Kidney epithelial cell (primary cell): ENCODE measurements at regions not wholly inside any gene's neighbourhood (a gene's known extent, or its start where the extent isn't known, plus 50 kb on each side); places are given as distances from the start of the nearest gene placed in this dataset.

Experiments used
- DNase-seq: peaks from one replicate; pipeline ENCODE4 v3.0.0-alpha.2; 2010; ENCODE audit warnings: low read depth
- H3K27me3 ChIP-seq: 2 replicates; pipeline ENCODE4 v1.6.0; 2011; ENCODE audit warnings: low read length; ENCODE audit not compliant: control insufficient read depth, insufficient read depth
- H3K36me3 ChIP-seq: 2 replicates; pipeline ENCODE4 v1.5.1; 2011; ENCODE audit warnings: low read length; ENCODE audit not compliant: control insufficient read depth, insufficient read depth
- H3K4me3 ChIP-seq: 2 replicates; pipeline ENCODE4 v1.5.1; 2011; ENCODE audit warnings: low read depth, mild to moderate bottlenecking, control low read depth, low read length
- CTCF ChIP-seq: IDR thresholded peaks from 2 replicates; pipeline ENCODE4 v1.5.1; 2011; ENCODE audit warnings: mild to moderate bottlenecking, moderate library complexity, low read length, control low read depth, inconsistent platforms; ENCODE audit not compliant: insufficient read depth, poor library complexity, severe bottlenecking

DNA sequence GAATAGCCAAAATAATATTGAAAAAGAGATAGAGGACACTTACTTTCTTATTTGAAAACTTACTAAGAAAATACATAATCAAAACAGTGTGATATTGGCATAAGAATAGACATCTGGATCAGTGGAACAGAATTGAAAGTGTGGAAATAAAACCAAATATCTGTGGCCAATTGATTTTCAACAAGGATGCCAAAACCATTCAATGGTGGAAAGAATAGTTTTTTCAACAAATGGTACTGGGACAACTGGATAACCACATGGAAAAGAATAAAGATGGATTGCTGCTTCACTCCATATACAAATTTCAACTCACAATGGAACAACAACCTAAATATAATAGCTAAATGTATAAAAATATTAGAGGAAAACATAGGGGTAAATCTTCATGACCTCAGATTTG, 152.5 kb upstream of the GPR149 start:
- no peak overlapping the region for H3K4me3 ChIP-seq
- no peak for DNase-seq
- TF ChIP-seq CTCF: no peak
- no peaks in the 10 kb centered on the region for H3K36me3 ChIP-seq
- H3K27me3 ChIP-seq: no peaks in the 10 kb centered on the region

DNA sequence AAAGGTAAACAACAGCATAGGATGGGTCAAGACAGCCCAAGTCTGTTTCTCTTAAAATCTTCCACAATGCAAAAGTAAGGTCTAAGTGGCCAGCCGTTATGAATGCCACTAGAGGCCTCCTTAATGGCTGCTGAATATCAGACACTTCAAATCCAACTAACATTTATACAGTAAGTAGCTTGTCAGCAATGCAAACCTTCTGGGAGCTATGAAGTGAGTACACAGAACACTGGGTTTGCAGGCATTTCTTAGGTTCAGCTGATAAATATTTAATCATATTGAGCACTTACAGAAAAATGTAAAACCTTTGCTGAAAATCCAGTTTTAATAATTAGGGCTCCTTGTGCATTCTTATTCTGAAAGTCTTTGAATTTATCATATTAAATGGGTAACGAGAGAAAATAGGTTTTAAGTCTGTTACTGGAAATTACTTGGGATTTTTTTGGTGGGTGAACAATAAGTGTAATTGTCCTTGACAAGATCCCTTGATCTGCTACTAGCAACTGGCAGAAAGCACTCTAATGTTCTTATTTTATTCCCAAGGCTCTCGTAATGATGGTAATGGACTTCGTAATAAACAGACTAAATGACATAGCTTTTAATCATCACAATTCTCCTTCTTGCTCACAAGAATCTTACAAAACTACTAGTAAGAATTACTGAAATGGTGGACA, 141.7 kb upstream of the GPR149 start:
- Histone ChIP-seq H3K27me3 (no peaks in the 10 kb centered on the region), H3K4me3 (no peak overlapping the region), H3K36me3 (no peaks in the 10 kb centered on the region)
- DNase-seq: no peak
- TF ChIP-seq CTCF: no peak

- TF ChIP-seq CTCF: no peak
- H3K36me3 ChIP-seq: no peaks in the 10 kb centered on the region
- no peak overlapping the region for H3K4me3 ChIP-seq
- H3K27me3 ChIP-seq: no peaks in the 10 kb centered on the region
- no peak for DNase-seq
Observed at GRCh38 chr3:154568064-154568463, 138.1 kb upstream of the GPR149 start.

DNA sequence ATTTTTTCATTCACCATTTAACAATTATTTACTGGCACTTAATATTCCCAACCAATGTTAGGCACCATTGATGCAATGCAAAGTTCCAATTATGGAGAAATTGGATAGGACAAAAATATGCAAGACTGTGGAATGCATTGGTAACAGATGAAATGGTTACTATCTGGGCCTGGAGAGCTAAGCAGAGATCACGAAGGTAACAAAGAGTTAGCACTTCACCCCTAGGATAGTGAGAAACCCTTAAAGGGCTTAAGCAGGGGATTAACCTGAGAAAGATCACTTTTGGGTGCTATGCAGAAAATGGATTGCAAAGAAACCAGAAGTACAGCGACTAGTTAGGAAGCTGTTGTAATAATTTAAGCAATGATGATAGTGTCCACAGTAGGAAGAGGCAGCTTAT, 129.6 kb upstream of the GPR149 start:
- no peak overlapping the region for H3K4me3 ChIP-seq
- no peaks in the 10 kb centered on the region for H3K36me3 ChIP-seq
- TF ChIP-seq CTCF: no peak
- H3K27me3 ChIP-seq: no peaks in the 10 kb centered on the region
- DNase-seq: no peak

DNA sequence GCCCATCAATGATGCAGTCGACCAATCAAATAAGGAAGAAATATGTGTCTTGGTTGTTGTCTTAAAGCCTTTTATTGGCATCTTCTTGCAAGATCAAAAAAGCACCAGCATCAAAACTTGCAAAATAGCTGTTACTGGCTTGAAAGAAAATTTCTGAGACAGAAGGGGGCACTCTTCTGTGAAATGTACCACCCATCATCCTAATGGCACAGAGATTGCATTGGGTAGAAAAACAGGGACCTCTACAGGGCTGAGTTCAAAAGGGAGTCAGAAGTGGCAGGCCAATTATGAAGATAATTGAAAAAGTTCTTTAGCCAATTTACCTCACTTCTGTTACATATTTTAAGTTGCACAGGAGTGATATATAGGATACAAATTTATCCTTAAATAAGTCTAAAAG, 122.3 kb upstream of the GPR149 start:
- DNase-seq: no peak
- Histone ChIP-seq H3K27me3 (no peaks in the 10 kb centered on the region), H3K4me3 (no peak overlapping the region), H3K36me3 (no peaks in the 10 kb centered on the region)
- TF ChIP-seq CTCF: no peak

DNA sequence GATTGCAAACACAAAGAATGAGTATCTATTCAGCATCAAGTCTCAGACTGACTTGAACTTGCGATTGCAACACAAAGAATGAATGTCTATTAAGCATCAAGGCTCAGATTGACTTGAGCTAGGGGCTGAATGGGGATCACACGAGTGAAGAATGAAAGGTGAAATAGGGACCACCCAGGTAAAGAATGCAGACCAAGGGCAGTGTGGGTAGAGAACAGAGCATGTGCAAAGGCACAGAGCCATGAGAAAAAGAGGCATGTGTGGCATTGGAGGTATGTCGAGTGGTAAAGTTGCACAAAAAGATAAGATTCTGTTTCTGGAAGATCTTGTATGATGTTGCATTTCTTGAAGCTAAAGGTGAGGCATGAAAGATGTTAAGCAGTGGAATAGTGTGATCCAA, 119.4 kb upstream of the GPR149 start:
- no peak for TF ChIP-seq CTCF
- no peak for DNase-seq
- no peaks in the 10 kb centered on the region for H3K36me3 ChIP-seq
- no peak overlapping the region for H3K4me3 ChIP-seq
- no peaks in the 10 kb centered on the region for H3K27me3 ChIP-seq
